Neural progenitor cell (in vitro differentiated cells): ENCODE measurements at regions not wholly inside any gene's neighbourhood (a gene's known extent, or its start where the extent isn't known, plus 50 kb on each side); places are given as distances from the start of the nearest gene placed in this dataset.

Experiments
- CTCF ChIP-seq: fragments of 200-600 bp; sonication (generic); IDR thresholded peaks from 2 replicates; pipeline ENCODE4 v1.5.1; 2017; ENCODE audit warnings: antibody characterized with exemption, mild to moderate bottlenecking
- EZH2 ChIP-seq: fragments of 200-600 bp; sonication (generic); IDR thresholded peaks from 2 replicates; pipeline ENCODE4 v1.6.1; 2017; ENCODE audit warnings: antibody characterized with exemption, mild to moderate bottlenecking, moderate library complexity
- EZH2phosphoT487 ChIP-seq: fragments of 200-600 bp; sonication (generic); IDR thresholded peaks from 2 replicates; pipeline ENCODE4 v1.6.1; 2017; ENCODE audit warnings: antibody characterized with exemption

GRCh38 chr14:51351997-51352396, 112.0 kb downstream of the TMX1 start:
- TF ChIP-seq CTCF = no peak
- TF ChIP-seq EZH2phosphoT487 = no peak
- no peak for TF ChIP-seq EZH2
